Pulmonary artery endothelial cell (primary cell): ENCODE measurements at regions not wholly inside any gene's neighbourhood (a gene's known extent, or its start where the extent isn't known, plus 50 kb on each side); places are given as distances from the start of the nearest gene placed in this dataset.

Experiments
- DNase-seq: peaks from one replicate; pipeline ENCODE4 v3.0.0-alpha.2; 2011; ENCODE audit warnings: low read depth, low spot score

DNA sequence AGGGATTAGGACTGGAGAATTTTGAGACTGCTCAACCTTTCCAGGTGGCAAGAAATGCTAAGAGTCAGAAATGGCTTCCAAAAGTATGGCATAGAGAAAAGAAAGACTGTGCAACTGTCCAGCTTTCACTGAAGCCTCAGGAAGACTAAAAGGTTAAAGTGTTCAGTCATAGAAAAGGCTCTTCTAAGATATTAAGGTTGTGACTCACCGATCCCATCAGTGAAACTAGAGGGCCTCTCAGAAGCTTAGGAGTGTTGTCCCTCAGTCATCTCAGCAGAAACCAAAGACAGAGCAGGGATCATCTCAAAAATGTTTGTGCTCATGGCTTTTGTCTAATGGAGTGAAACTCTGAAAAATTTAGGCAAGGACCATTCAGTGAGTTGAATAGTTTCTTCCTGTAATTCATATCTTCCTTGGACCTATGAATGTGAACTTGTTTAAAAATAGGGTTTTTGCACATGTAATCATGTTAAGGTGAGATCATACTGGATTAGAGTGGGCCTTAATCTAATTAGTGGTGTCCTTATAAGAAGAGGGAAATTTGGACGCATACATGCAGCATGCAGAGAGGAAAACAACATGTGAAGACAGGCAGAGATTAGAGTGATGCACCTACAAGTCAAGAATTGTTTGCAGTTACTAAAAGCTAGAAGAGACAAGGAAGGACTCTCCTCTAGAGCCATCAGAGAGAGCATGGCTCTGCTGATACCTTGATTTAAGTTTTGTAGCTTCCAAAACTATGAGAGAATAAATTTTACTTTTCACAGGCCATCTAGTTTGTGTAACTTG is 71.3 kb downstream of the RPE65 start:
- no peak for DNase-seq

DNA sequence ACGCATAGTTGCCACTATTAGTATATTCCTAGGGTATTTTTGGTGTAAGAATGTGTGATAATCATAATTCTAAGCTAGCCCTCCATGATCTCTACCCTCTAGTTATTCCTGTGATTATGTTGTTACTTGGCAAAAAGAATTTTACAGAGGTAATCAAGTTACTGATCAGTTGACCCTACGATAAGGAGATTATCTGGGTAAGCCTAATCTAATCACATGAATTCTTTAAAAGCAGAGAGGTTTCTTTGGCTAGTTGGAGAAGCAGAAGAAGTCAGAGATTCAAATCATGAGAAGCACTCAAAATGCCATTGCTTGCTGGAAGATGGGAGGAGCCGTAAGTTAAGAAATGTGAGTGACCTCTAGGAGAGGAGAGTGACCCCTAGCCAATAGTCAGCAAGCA is 72.7 kb downstream of the RPE65 start:
- no peak for DNase-seq

DNA sequence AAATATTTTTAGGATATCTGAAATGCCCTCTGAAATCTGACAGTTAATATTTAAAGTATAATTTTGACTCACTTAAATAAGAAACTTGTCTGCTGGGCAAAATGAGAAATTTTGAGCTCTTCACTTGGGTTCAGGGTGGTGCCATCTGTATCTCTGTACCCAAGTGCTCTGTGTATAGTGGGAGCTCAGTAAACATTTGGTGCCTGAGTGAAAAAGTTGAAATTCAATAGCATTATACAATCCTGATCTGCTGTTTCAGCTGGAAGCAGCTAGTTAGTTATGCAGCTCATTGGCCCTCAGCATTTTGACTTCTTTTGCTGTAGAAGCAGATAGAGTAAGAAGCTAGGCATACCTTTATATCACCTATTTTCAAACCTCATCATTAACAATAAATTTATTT is 73.3 kb downstream of the RPE65 start:
- no peak for DNase-seq

DNA sequence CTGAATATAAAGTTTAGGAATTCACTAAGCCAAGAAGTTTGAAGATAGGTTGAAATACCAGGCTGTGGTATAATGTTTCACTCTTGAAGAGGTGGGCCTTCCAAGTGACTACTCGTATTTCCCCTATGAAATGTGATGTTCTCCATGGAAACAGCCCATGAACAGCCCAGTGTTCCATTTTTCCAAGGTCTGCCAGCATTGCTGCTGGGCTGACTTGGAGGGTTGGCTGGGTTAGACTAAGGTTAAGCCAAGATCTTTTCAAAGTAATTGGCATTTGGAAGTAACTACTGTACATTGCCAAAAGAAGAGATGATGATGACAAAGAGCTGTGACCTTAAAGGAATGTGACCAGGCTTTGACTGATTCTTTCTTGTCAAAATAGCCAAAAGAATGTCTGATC is 73.8 kb downstream of the RPE65 start:
- DNase-seq, result no peak

DNA sequence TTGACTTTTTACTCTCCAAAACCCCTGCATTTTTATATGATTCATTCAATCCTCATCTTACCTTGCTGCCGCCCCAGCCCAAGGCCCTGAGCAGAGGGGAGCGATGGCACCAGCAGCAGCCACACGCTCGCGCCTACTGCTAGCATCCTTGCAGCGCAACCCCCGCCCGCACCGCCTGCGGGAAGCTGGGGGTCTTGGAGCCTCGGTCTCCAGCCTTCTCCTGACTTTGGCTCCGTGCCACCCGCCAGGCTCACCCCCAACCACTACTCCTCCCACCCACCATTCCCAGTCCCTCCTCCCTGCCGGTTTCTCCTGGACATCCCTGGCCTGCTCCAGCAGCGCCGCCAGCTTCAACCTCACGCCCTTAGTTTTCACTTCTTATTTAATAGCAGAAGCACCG is 76.6 kb downstream of the RPE65 start:
- DNase-seq, result no peak

DNA sequence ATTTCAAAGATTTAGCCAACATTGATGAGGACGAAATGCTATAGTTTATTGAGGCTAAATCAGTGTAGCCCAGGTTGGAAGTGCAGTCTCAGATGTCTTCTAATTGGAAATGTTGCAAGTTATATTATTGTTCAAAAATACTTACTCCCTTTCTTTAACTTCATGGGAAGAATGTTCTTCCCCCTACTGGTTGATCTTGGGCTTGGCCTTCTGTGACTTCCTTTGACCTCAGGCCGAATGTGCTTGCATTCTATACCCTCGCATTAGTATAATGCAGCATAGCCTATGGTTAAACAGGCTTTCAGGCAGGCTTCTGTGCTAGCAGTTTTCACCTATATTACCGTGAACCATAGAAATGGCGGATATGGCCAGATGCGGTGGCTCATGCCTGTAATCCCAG is 77.3 kb downstream of the RPE65 start:
- DNase-seq, result no peak

DNA sequence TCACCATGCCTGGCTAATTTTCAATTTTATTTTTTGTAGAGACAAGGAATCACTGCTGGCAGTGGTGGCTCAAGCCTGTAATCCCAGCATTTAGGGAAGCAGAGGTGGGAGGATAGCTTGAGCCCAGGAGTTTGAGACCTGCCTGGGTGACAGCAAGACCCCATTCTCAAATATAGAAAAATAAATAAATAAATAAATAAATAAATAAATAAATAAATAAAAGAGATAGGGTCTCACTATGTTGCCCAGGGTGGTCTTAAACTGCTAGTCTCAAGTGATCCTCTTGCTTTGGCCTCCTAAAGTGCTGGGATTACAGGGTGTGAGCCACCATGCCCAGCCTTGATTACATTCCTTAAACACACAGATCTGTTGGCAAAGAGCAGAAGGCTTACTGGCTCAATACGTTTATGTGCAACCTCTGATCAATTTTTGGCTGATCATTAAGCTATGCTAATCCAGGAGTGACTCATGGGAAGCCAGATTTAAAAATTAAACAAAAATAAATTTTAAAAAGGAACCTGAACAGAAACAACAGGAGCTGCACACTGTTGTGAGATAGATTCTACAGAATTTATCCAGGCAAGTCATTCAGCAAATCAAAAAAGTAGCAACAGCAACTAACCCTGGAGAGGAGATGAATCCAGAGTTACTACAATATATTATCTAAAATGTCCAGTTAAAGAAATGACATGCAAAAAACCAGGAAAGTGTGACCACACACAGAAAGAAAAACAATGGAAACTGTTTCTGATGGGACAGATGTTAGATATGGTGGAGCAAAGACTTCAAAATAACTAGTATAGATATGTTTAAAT is 79.4 kb downstream of the RPE65 start:
- no peak for DNase-seq

DNA sequence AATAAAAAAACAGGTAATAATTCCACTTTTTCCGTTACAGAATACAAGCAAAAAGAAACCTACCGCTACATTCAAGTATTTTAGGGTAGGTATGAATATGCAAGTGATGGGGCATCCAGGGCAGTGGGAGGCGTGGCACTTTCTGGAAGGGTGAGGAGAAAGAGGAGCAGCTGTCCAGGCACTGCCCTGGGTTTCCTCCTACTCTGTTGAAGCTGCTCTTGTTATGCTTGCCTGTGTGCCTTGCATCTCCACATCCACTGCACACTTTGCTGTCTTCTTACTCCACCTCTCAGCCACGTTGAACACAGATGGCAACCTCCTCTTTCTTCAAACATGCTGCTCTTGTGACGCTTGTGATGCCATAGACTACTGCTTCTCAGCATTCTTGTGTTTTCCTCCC is 83.2 kb downstream of the RPE65 start:
- no peak for DNase-seq

DNA sequence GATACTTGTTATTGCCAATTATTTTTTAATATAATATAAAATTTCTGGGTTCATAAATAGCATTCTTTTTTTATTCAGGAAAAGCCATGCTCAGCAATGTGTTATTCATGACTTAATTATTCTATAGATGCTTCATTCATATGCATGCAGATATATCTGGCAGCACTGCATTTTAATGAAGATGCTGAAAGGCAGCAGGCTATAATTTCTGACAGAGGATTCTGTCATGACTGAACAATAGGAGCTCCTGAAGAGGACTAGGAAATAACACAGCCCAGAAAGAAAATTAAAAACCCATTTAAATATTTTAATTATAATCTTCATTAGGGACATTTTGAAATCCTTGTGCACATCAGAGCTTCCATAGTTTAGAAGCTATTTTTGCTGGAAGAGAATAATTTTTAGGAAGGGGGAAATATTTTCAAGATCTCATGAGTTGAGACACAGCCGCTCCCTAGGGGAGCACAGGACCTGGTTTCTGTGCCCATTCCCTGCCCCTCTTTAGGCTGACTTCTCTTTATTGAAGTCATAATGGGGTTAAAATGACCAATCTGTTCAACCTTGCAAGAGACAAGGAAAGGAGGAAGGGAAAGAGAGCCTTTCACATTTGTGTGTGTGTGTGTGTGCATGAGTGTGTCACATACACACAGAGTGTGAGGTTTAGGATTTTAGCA is 83.9 kb downstream of the RPE65 start:
- DNase-seq, result no peak

DNA sequence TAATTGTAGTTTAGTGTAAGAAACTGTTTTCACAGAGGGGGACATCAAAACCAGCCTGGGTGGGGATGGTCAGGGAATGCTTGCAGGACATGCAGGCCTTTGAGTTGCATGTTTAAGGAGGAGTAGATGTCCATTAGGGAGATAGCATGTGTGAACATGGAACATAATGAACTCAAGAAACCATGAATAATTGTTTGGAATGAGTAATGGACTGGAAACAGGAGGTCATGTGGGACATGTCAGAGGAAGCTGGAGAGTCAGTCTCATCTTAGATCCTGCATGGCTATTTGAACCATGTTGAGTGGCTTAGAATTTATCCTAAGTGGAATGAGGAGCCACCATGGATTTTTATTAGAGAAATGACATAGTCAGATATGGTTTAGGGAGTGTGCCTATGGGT is 86.4 kb downstream of the RPE65 start:
- DNase-seq, result no peak

DNA sequence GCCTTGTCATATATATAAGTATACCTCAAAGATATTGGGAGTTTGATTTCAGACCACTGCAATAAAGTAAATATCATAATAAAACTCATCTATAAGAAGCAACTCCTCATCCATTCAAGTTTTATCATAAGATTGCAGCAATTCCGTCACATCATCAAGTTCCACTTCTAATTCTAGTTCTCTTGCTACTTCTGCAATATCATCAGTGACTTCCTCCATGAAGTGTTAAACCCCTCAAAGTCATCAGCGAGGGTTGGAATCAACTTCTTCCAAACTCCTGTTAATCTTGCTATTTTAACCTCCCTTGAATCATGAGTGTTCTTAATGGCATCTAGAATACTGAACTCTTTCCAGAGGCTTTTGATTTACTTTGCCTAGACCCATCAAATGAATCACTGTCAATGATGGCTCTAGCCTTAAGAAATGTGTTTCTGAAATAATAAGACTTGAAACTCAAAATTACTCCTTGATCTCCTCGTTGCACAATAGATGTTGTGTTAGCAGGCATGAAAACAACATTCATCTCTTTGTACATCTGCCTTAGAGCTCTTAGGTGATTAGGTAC is 88.3 kb downstream of the RPE65 start:
- DNase-seq, result no peak

DNA sequence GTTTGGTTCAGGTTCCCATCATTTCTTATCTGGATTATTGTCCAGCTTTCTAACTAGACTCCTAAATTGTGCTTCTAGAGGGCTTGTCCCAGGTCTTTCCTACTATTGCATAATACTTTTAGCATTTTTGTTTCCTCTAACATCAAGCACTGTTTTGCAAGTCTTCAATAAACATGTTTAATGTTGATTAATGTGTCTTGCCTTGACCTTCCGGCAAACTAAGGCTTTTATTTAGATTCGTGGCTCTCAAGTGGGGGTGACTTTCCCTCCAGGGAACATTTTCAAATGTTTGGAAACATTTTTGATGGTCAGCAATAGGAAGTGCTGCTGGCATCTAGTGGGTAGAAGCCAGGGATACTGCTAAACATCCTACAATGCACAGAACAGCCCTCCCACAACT is 90.7 kb downstream of the RPE65 start:
- no peak for DNase-seq

DNA sequence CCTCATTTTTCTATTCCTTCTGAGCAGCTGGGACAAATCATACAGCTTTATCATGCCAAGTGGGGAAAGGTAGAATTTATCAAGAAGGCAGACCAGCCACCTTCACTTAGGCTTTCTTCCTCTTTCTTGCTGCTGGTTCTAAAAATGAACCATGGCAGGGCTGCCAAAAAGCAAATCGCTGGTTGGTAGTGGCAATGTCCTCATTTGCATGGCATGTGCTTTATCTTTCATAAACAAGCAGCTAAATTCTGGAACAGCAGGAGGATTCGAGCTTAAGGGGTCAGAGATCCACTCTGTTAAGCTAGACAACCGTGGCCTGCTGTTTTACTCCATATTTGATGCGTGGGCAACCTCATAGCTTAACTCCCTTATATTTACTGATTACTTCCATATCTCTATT is 91.3 kb downstream of the RPE65 start:
- DNase-seq, result no peak

DNA sequence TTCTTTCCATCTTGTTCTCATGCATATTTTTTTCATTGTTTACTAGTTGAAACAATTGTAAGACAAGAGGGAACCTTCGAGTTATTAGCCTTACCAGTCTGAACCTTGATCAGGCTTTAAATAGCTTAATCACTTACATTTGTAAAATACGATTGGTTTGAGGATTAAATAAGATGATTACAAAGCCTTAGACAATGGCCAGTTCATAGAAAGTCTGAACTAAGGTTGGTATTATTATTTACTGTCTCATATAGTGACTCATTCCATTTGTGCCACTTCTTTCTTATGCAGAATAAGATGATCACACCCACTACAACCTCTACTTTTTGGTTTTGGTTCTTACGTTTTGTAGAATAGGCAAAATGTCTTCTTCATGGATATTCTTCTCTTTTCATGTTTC is 94.1 kb downstream of the RPE65 start:
- no peak for DNase-seq

DNA sequence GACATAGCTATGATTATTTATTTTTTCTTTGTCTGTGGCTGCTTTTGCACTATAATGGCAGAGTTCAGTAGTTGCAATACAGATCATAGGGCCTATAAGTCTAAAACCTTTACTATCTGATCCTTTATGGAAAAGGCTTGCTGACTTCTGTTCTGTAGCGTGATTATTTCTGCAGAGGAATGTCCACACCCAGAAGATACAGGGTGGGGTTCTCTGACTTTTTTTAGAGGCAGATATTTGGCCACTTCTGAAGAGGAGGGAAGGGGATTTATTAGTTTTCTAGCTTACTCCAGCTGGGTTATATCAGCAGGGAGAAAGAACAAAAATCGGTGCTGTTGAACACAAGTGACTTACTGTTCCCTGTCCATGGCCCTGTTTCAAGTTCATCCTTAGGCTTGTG is 97.6 kb downstream of the RPE65 start:
- DNase-seq, result no peak

DNA sequence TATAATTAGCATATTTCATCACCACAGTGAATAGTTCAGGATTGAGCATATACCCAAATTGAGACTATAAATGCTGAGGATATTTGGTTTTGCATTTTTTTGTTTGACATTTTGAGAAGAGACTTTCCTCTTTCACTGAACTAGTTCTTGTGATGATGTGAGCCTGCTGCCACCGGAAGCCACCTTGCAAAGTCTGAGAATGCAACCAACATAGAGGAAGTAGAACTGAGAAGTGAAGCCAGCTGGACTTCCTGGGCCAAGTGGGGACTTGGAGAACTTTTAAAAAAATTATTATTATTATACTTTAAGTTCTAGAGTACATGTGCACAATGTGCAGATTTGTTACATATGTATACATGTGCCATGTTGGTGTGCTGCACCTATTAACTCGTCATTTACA is 102.3 kb downstream of the RPE65 start:
- no peak for DNase-seq

DNA sequence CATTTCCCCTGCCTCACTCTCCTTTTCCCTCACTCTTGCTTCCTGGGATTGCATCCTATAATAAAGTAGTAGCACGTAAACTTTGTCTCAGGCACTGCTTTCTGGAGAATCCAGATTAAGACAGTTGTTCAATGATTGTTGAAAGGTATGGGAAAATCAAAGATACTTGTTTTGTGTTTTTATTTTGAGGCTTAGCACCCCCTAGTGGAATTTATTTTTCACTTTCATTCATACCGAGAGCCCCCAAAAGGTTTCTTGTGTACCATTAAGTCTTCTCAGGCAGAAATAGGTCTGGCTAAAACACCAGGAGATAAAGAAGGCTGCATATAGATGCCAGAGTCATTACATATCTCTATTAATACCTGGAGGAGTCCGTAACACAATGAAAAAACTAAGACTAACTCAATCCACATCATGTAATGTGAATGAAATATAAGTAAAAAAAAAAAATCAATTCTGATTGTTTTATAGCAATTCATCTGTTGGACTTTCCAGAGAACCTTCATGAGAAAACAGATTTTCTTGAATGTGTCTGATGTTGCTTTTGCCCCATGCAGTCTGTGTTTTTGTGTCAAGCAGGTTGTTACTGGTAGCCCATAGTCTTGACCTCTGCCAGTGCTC is 103.5 kb downstream of the RPE65 start:
- DNase-seq, result no peak

DNA sequence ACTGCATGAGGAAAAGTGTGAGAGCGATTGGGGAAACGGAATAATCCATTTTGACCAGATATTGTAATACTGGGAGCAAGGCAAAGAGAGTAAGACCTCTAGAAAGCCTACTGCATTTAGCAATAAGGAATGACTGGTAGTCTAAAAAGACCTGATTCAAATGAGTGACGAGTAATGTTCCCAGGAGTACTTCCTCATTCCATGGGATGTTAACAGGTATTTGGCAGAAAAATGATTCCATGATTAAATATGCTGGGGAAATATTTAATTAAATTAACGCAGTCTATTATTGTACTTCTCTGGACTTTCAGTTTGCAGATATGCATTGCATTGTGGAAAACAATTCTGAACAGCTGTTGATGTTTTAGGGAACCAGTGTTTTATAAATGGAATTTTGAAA is 105.5 kb downstream of the RPE65 start:
- DNase-seq, result no peak

DNA sequence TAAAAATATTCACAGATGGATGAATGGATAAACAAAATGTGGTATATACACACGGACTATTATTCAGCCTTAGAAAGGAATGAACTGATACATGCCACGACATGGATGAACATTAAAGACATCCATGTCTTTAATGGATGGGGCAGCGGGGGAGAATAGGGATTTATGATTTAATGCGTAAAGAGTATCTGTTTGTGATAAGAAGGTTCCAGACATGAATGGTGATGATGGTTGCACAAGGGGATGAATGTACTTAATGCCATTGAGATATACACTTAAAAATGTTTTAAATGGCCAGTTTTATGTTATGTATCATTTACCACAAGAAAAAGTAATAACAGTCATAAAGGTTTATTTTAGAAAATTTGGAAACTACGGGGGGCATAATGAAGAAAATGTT is 108.6 kb upstream of the WLS start:
- no peak for DNase-seq

DNA sequence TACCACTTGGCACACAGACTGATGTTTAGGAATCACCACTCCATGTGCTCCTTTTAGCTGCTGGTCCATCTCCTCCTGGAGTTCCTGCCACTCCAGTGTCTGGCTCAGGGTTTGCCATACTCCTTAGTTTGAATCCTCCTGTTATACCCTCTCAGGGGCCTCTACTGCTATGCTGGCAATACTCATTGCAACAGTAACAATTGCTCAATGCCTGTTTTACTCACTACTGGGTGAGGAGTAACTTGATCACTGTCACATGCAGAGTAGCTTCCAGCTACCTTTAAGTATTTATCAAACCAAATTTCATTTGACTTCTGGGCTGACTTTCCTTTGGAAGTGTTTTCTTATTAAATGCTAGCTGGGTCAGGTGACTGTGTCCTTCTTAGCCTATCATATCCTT is 107.2 kb upstream of the WLS start:
- DNase-seq, result no peak

DNA sequence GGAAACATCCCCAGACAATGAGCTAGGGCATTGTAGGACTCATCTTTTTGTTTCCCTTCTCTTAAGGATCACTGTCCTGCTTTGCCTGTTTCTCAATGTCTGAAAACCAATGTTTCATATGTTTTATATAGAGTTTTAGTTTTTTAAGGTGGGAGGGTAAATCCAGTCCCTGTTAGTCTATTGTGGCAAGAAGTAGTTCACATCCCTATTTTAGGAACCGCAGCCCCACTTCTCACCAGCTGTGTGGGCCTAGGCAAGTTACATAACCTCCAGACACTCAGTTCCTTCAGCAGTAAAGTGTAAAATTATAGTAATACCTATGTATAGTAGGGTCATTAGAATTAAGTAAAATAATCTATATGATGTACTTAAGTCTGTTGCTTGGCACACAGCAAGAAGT is 105.8 kb upstream of the WLS start:
- no peak for DNase-seq

DNA sequence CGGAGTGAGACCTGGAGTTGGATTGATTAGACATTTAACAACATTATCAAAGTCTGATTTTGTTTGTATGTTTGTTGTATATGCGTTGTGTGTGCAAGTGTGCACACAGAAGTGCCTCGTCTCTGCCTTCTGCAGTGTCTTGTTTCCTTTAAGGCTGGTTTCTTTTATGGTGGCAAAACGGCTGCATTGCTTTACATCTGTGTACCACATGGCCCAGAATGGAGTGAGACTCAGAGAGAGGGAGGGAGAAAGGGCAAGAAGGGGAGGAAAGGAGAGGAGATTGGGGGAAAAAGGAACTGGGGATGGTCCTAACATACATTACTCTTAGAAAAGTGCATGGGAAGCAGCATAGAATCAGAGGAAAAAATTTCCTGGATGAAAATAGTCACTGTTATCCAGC is 99.7 kb upstream of the WLS start:
- no peak for DNase-seq
